Stimulated activated CD8-positive, alpha-beta memory T cell treated with anti-CD3 and anti-CD28 coated beads, Interleukin-15, amount 100 ng/mL, for 4 hours (primary cell): ENCODE measurements at regions not wholly inside any gene's neighbourhood (a gene's known extent, or its start where the extent isn't known, plus 50 kb on each side); places are given as distances from the start of the nearest gene placed in this dataset.
"Not testable (repeated sequence)": the region's sequence is repeated elsewhere in the genome, so short reads cannot be mapped to it uniquely, and the experiment has no call there.

Source experiments
- DNase-seq, 2 donors: peaks; one replicate each; pipeline ENCODE4 v3.0.0-alpha.2; 2020; ENCODE audit warnings: low read depth in 2 of 2

DNA sequence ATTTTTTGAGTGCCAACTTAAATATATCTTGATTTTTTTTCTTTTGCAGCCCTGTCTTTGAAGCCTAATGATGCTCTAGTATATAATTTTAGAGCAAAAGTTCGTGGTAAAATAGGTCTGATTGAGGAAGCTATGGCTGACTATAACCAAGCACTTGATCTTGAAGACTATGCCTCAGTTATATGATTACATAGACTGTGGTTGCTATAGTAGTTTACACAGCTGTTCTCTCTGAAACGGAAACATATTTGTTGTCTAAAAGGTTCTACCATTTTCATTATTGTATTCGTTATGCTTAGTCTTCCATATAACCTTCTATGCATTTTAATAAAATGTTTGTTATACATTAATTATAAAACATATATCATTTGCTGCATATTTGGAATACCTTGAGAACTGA, 246.7 kb downstream of the TTC6 start:
- no peak for DNase-seq

- DNase-seq = no peak
Observed at GRCh38 chr14:37843954-37844607, 248.7 kb downstream of the TTC6 start.

- no peak for DNase-seq
Observed at GRCh38 chr14:37844614-37845013, 249.2 kb downstream of the TTC6 start.

- no peak for DNase-seq
Observed at GRCh38 chr14:37848985-37849621, 253.7 kb downstream of the TTC6 start.

DNA sequence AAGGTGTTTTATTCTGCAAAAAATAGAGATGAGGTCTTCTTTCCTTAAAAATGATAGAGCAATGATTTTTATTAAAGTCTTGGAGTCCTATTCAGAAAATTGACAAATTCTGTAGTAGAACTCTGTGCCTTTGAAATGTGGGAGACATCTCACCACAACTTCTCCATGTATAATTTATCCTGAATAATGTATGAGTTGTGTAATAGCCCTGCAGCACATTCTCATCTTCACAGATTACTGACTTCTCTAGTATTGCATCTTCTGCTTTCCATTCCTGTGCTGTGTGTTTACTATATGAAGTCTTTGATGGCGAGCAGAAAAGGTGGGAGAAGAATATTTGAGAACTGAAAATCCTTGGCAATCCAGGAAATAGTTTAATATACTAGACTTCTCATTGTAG, 255.6 kb downstream of the TTC6 start:
- no peak for DNase-seq

GRCh38 chr14:37855871-37856270, 260.4 kb downstream of the TTC6 start:
- no peak for DNase-seq

DNA sequence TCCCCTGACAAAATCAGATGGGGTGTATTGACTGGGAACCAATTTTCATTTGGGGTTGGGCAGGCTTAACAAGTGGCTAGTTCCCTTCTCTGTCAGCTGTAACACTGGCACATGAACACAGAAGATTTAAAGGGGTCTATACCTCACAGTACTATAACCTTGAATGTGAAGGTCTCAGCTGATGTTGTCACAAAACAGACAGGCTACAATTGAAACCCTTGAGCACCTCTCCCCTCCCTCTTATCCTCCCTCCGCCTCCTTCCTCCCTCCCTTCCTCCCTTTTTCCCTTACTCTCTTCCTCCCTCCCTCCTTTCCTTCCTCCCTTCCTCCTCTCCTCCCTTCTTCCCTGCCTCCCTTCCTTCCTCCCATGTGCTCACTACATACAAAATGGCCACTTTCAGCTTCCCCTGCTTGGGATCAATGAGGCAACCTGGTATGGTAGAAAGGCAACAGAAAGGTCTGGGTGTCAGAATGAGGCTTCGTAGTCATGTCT, 262.4 kb downstream of the TTC6 start:
- no peak for DNase-seq

DNA sequence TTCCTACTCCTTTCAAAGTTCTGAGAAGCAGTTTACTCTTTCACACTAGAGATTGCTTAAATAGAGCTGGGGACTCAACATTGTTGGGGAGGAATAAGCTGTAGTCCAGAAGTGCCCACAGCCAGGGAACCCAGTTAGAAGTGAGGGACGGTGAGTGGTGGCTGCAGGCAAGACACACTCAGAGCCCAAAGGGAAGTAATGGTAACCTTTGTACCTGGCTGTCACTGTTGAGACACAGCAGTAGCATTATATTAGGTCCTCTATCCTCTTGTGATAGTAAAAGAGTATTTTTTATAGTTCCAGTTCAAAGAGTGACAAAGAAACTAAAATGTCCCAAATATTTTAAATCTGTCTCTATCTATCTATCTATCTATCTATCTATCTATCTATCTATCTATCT, 263.3 kb downstream of the TTC6 start:
- no peak for DNase-seq

DNA sequence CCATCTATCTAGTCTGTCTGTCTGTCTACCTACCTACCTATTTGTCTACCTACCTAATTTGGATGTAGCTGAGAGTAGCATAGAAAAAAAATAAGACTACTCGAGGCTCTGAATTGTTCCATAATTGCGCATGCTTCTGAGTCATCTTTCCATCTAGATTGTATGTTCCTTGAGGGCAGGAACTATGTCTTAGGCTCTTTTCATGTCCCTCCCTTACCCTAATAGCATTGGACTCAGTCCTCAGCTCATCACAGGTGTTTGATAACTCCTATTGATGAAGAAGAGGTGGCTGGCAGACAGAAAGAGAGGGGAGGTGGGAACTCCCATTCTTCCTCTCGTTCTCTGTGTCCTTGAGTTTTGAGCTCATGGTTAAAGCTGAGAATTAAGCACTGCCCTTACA, 263.7 kb downstream of the TTC6 start:
- DNase-seq = no peak

GRCh38 chr14:37862263-37862662, 266.8 kb downstream of the TTC6 start:
- no peak for DNase-seq

- no peak for DNase-seq
Observed at GRCh38 chr14:37864128-37864527, 268.7 kb downstream of the TTC6 start.

GRCh38 chr14:37864861-37865718, 269.7 kb downstream of the TTC6 start:
- DNase-seq = no peak

DNA sequence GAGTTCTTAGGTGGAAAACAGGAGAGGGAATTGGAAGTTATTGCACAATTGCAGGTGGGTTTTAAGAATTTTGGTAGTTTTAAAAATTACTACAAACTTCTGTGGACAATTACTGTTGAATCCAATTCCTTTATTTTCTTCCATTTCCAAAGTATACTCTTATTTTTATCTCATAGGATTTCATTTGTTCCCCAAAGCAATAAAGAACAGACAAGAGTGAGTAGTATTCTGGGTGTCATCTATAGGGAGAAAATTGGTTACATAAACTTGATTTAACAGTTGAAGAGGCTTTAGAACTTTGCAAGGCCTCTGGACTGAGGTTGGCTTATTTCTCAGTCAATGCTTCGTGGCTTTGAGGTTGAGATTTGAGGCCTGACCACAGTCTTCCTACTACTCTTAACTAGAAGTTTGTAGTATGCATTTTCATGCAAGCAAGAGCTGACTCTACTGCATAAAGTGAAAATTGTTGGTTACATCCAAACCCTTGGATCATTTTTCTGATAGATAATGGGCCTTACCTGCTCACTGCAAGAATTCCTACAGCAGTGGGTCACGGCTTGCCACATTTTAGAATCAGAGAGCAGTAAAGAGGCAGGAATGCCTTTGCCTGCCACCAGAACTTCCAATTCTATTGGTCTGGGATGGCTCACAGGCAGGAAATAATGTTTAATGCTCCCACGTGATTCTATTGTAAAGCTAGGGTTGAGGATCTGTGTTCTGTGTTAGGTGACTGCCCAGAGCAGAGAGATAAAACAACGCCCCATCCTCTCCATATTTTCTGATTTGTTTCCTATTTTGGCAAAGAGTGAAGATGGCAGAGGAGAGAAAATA, 270.5 kb downstream of the TTC6 start:
- no peak for DNase-seq

GRCh38 chr14:37869633-37870032, 274.2 kb downstream of the TTC6 start:
- DNase-seq = no peak

GRCh38 chr14:37870170-37870569, 274.7 kb downstream of the TTC6 start:
- DNase-seq = no peak

GRCh38 chr14:37870632-37871346, 275.4 kb downstream of the TTC6 start:
- no peak for DNase-seq

DNA sequence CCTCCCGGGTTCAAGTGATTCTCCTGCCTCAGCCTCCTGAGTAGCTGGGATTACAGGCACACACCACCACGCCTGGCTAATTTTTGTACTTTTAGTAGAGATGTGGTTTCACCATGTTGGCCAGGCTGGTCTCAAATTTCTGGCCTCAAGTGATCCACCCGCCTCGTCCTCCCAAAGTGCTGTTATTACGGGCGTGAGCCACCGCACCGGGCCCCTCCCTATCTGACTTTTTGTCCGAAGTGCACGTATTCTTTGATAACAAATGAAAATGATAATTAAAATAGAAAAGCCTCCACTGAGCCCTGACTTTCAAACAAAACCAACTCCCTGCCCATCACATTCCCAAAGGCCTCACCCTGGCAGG, 278.6 kb downstream of the TTC6 start:
- not testable (repeated sequence) for DNase-seq

DNA sequence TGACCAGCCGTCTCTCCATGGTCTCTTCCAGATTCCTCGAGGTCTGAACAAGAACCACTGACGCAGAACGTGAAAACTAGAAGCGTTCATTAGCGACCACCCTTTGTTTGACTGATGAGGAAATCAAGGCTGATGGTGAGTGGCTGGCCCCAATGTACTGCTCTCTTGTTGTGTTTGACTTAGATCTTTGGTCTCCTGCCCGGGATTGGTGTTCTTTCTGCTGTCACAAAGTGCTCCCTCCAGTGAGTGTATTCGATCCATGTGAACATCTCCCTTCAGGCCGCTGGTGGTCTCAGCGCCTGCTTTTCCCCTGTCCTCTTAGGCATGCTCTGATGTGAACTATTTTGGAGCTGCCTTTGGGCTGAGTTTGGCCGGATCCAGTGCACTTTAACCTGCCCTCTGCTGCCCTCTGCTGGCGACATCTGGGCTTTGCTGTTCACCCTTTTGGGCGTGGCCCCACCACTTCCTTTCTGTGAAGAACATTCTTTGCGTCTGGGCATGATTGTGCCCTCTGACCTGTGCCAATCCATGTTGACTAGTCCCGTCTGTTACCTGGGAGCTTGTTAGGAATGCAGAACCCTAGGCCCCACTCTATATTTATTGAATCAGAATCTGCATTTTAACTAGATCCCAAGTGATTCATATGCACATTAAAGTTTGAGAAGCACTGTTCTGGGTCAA, 279.1 kb downstream of the TTC6 start:
- peak; percentile 17 to 37 for DNase-seq

GRCh38 chr14:37888234-37888633, 292.8 kb downstream of the TTC6 start:
- no peak for DNase-seq

GRCh38 chr14:37889087-37889486, 293.7 kb downstream of the TTC6 start:
- DNase-seq = no peak

GRCh38 chr14:37890095-37890494, 294.7 kb downstream of the TTC6 start:
- no peak for DNase-seq
